Panc1 (cell line): ENCODE measurements at regions not wholly inside any gene's neighbourhood (a gene's known extent, or its start where the extent isn't known, plus 50 kb on each side); places are given as distances from the start of the nearest gene placed in this dataset.

Experiments
- CTCF ChIP-seq: fragments of 450-650 bp; IDR thresholded peaks from 2 replicates; pipeline ENCODE4 v1.5.1; 2017; ENCODE audit warnings: mild to moderate bottlenecking
- REST ChIP-seq, 2 experiments: IDR thresholded peaks; 2 replicates each; pipeline ENCODE4 v1.6.1; 2011 to 2012; ENCODE audit warnings: low read depth in 2 of 2, control low read depth in 1 of 2, low read length in 1 of 2, mild to moderate bottlenecking in 1 of 2, moderate library complexity in 1 of 2; ENCODE audit not compliant: insufficient read depth in 1 of 2
- TCF7L2 ChIP-seq: IDR thresholded peaks from 2 replicates; pipeline ENCODE4 v1.6.1; 2011; ENCODE audit warnings: mild to moderate bottlenecking, low read depth, low read length, inconsistent platforms

- TF ChIP-seq CTCF (no peak), TCF7L2 (no peak), REST (IDR thresholded peaks at IDR 0.05; ENCODE audit: insufficient read depth in 1 of 2, low read depth in 2 of 2, low read length in 1 of 2) (no peak)
These were observed 80.3 kb upstream of the OXGR1 start for GRCh38 chr13:97074618-97075017.
